Testis (tissue), 2 donors: ENCODE measurements at regions not wholly inside any gene's neighbourhood (a gene's known extent, or its start where the extent isn't known, plus 50 kb on each side); places are given as distances from the start of the nearest gene placed in this dataset.
"Not testable (repeated sequence)": the region's sequence is repeated elsewhere in the genome, so short reads cannot be mapped to it uniquely, and the experiment has no call there.

Experiments used
- DNase-seq: peaks from one replicate; pipeline ENCODE4 v3.0.0-alpha.2; 2019
- H3K27ac ChIP-seq, 2 donors: fragments of 200-600 bp; sonication (generic); one replicate each; pipeline ENCODE4 v1.5.1; 2019
- H3K27me3 ChIP-seq: fragments of 200-600 bp; sonication (generic); one replicate; pipeline ENCODE4 v1.5.1; 2019
- H3K36me3 ChIP-seq: fragments of 200-600 bp; sonication (generic); one replicate; pipeline ENCODE4 v1.5.1; 2017; ENCODE audit warnings: low read depth; ENCODE audit errors: missing control alignments
- H3K4me1 ChIP-seq: fragments of 200-600 bp; sonication (generic); one replicate; pipeline ENCODE4 v1.5.1; 2019
- H3K4me3 ChIP-seq, 2 donors: fragments of 200-600 bp; sonication (generic); one replicate each; pipeline ENCODE4 v1.5.1; 2017 to 2019
- H3K9me3 ChIP-seq: fragments of 200-600 bp; sonication (generic); one replicate; pipeline ENCODE4 v1.5.1; 2017
- POLR2A ChIP-seq: fragments of 450-650 bp; IDR thresholded peaks from one replicate; pipeline ENCODE4 v1.6.1; 2017; ENCODE audit warnings: antibody characterized with exemption, mild to moderate bottlenecking, moderate library complexity
- WGBS, 2 donors: methylation state at CpG; one replicate each; pipeline ENCODE4 v1.1.5; 2018; 5-methylcytosine and 5-hydroxymethylcytosine counted together
- intact Hi-C: fragments of 100-400 bp; cut with DNase I; formaldehyde crosslinking; loops from one replicate; pipeline ENCODE4 v1.15.1; 2023; ENCODE audit warnings: low total_unique reads
- TF ChIP-seq, protein P1 (sequence below), 3 experiments: fragments of 450-650 bp in 2 of 3; fragments of 200-600 bp in 1 of 3; sonication (generic) in 1 of 3; IDR thresholded peaks; one replicate each; pipeline ENCODE4 v1.5.1; 2016 to 2019; ENCODE audit warnings: antibody characterized with exemption in 3 of 3, mild to moderate bottlenecking in 2 of 3, moderate library complexity in 1 of 3

DNA sequence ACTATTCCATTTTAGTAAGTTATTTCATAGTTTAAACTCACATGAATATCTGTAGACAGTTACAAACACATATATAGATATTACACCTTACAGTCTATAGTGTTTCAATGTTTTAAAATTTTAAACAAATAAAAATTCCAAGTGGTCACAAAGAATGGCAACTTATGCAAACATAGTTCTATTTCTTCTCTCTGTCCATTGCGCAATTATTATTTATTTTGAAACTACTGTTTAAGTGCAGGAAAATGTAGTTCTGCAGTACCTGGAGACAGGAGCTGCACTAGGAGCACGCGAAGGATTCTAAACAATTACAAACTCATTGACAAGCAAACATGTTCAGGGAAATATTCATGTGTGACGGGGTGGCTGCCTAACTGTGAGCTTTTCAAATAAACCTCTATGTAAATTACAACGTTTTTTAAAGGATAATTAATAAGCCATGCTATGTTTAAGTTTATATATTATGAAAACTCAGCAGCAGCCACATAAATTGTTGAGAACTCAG lies 312.0 kb upstream of the DUSP10 start:
- DNase-seq = no peak
- H3K4me3 ChIP-seq = no peak overlapping the region
- H3K9me3 ChIP-seq = no peaks in the 10 kb centered on the region
- no peak for TF ChIP-seq POLR2A
- no peak overlapping the region for H3K27ac ChIP-seq
- WGBS, 2 donors = 88 to 94% methylated on average over 5 of the region's 5 CpGs
- no peaks in the 10 kb centered on the region for H3K4me1 ChIP-seq
- no peaks in the 10 kb centered on the region for H3K36me3 ChIP-seq
- H3K27me3 ChIP-seq = no peaks in the 10 kb centered on the region
- intact Hi-C loops = no loop called here

DNA sequence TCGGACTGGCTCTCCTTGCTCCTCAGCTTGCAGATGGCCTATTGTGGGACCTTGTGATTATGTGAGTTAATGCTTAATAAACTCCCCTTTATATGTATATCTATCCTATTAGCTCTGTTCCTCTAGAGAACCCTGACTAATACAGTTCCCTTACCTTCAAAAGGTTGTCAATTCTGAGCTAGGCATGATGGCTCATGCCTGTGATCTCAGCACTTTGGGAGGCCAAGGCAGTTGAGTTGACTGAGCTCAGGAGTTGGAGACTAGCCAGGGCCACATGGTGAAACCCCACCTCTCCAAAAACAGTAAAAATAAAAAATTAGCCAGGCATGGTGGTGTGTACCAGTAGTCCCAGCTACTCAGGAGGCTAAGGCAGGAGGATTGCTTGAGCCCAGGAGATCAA lies 309.4 kb upstream of the DUSP10 start:
- DNase-seq, H3K9me3 ChIP-seq, H3K27ac ChIP-seq, H3K4me3 ChIP-seq, H3K27me3 ChIP-seq, H3K4me1 ChIP-seq, intact Hi-C loops, H3K36me3 ChIP-seq: not testable (repeated sequence)
- 93 to 95% methylated on average over 1 of the region's 1 CpG for WGBS, 2 donors

DNA sequence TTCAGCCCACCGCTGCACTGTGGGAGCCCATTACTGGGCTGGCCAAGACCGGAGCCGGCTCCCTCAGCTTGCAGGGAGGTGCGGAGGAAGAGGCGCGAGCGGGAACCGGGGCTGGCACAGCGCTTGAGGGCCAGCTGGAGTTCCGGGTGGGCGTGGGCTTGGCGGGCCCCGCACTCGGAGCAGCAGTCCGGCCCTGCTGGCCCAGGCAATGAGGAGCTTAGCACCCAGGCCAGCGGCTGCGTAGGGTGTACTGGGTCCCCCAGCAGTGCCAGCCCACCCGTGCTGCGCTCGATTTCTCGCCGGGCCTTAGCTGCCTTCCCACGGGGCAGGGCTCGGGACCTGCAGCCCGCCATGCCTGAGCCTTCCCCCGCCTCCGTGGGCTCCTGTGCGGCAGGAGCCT lies 307.8 kb upstream of the DUSP10 start:
- DNase-seq, H3K9me3 ChIP-seq, H3K27ac ChIP-seq, intact Hi-C loops, H3K4me1 ChIP-seq, H3K36me3 ChIP-seq, H3K27me3 ChIP-seq: not testable (repeated sequence)
- peak overlapping the region; percentile 29 to 46 for H3K4me3 ChIP-seq
- WGBS, 2 donors = 90% methylated on average over 28 of the region's 28 CpGs; no CpG with 5 or more reads in 1 of the 2 donors

DNA sequence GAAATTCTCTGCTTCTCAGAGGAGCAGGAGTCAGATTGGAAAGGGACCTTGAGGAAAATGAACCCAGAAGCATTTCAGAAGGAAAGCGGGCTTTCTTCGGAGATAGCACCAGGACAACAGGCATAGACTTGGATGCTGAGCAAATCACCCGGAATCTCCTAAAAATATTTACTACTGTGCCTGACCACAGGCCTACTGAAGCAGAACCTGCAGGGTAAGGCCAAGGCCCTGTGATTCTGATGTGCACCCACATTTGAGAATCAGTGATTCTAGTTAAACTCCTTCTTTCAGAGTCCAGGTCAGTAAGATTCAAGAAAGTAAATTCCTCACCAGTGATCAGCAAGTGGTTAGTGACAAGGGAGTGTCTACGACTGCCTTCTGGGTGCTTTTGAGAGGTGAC lies 307.3 kb upstream of the DUSP10 start:
- no peak overlapping the region for H3K27ac ChIP-seq
- no peak for DNase-seq
- no peak for TF ChIP-seq POLR2A
- TF ChIP-seq, protein P1, sequence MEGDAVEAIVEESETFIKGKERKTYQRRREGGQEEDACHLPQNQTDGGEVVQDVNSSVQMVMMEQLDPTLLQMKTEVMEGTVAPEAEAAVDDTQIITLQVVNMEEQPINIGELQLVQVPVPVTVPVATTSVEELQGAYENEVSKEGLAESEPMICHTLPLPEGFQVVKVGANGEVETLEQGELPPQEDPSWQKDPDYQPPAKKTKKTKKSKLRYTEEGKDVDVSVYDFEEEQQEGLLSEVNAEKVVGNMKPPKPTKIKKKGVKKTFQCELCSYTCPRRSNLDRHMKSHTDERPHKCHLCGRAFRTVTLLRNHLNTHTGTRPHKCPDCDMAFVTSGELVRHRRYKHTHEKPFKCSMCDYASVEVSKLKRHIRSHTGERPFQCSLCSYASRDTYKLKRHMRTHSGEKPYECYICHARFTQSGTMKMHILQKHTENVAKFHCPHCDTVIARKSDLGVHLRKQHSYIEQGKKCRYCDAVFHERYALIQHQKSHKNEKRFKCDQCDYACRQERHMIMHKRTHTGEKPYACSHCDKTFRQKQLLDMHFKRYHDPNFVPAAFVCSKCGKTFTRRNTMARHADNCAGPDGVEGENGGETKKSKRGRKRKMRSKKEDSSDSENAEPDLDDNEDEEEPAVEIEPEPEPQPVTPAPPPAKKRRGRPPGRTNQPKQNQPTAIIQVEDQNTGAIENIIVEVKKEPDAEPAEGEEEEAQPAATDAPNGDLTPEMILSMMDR (IDR thresholded peaks at IDR 0.05) = no peak
- H3K4me3 ChIP-seq = peak overlapping the region in 1 of 2 donors; percentile 46
- H3K4me1 ChIP-seq = no peaks in the 10 kb centered on the region
- no peaks in the 10 kb centered on the region for H3K9me3 ChIP-seq
- H3K27me3 ChIP-seq = no peaks in the 10 kb centered on the region
- 70 to 87% methylated on average over 4 of the region's 4 CpGs for WGBS, 2 donors
- H3K36me3 ChIP-seq = no peaks in the 10 kb centered on the region
- intact Hi-C loops = no loop called here

DNA sequence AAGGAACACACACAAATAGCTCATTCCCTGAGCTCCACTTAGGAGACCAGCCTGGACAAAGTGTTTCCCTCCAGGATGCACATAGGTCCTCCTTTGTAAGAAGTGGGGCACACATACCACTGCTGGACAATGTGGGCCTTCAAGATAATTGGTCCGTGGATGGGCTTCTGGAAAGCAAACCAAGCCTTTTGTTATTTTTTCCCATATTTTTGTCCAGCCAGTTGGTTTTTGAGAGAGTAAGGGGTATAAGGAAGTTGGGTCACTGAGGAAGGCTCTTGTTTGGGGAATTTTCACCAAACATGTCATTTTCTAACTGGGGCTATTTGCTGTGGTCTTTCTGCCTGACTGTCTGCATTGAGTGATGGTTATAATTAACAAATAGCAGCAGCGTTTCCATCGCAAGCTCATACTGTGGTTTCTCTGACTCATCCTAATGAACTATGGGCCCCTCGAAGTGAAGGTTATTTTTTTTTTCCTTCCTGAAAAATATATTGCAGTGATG lies 306.3 kb upstream of the DUSP10 start:
- intact Hi-C loops = no loop called here
- TF ChIP-seq, protein P1 (IDR thresholded peaks at IDR 0.05) = no peak
- no peak for TF ChIP-seq POLR2A
- no peaks in the 10 kb centered on the region for H3K36me3 ChIP-seq
- no peak overlapping the region for H3K4me3 ChIP-seq
- H3K4me1 ChIP-seq = no peaks in the 10 kb centered on the region
- no peaks in the 10 kb centered on the region for H3K9me3 ChIP-seq
- no peaks in the 10 kb centered on the region for H3K27me3 ChIP-seq
- no peak overlapping the region for H3K27ac ChIP-seq
- no peak for DNase-seq
- WGBS, 2 donors = 69 to 78% methylated on average over 4 of the region's 4 CpGs

DNA sequence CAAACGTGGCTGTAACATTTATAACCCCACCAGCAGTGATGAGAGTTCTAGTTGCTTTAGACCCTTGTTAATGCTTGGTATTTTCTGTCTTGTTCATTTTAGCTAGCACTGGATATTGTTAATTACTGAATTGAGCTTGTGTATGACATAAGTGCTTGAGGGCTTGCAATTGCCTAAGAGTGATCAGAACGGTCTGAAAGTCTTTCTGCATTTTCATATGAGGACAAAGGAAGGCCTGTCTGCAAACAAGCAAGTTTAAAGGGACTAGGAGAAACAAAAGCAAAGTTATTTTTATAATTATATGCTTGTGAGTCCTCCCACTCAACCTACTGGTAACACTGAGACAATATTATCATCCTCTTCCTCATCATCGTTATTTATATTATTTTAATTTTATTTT lies 305.5 kb upstream of the DUSP10 start:
- H3K9me3 ChIP-seq = no peaks in the 10 kb centered on the region
- 59 to 61% methylated on average over 3 of the region's 3 CpGs for WGBS, 2 donors
- intact Hi-C loops = no loop called here
- no peaks in the 10 kb centered on the region for H3K4me1 ChIP-seq
- H3K27ac ChIP-seq = no peak overlapping the region
- no peaks in the 10 kb centered on the region for H3K36me3 ChIP-seq
- no peaks in the 10 kb centered on the region for H3K27me3 ChIP-seq
- H3K4me3 ChIP-seq = no peak overlapping the region
- no peak for TF ChIP-seq POLR2A
- TF ChIP-seq, protein P1 (IDR thresholded peaks at IDR 0.05) = no peak
- no peak for DNase-seq
